Mesothelial cell of epicardium (in vitro differentiated cells): ENCODE measurements at regions not wholly inside any gene's neighbourhood (a gene's known extent, or its start where the extent isn't known, plus 50 kb on each side); places are given as distances from the start of the nearest gene placed in this dataset.

ENCODE experiments used
- DNase-seq, 2 experiments: peaks; one replicate each; pipeline ENCODE4 v3.0.0; 2021; ENCODE audit warnings: low spot score in 2 of 2; ENCODE audit not compliant: unreplicated experiment in 2 of 2
- H3K27ac Mint-ChIP-seq: 2 replicates; pipeline ENCODE4 v1.8.0; 2021; ENCODE audit warnings: mixed read lengths
- H3K27me3 Mint-ChIP-seq: 2 replicates; pipeline ENCODE4 v1.8.0; 2021; ENCODE audit warnings: low read depth, mixed read lengths
- H3K36me3 Mint-ChIP-seq: 2 replicates; pipeline ENCODE4 v1.8.0; 2021; ENCODE audit warnings: mixed read lengths
- H3K4me1 Mint-ChIP-seq: 2 replicates; pipeline ENCODE4 v1.8.0; 2021; ENCODE audit warnings: mixed read lengths
- H3K4me3 Mint-ChIP-seq: 2 replicates; pipeline ENCODE4 v1.8.0; 2021; ENCODE audit warnings: mild to moderate bottlenecking, moderate library complexity, mixed read lengths
- H3K9me3 Mint-ChIP-seq: 2 replicates; pipeline ENCODE4 v1.8.0; 2021; ENCODE audit warnings: mixed read lengths
- CTCF ChIP-seq: fragments of 200-600 bp; sonication (generic); IDR thresholded peaks from one replicate; pipeline ENCODE4 v1.5.0; 2021; ENCODE audit warnings: antibody characterized with exemption; ENCODE audit not compliant: unreplicated experiment

GRCh38 chr13:67410645-67411044 is 180.5 kb upstream of the PCDH9 start:
- peaks cover 5% of the 10 kb centered on the region for H3K4me1 Mint-ChIP-seq
- no peaks in the 10 kb centered on the region for H3K27me3 Mint-ChIP-seq
- no peak overlapping the region for H3K27ac Mint-ChIP-seq
- no peak for TF ChIP-seq CTCF
- H3K9me3 Mint-ChIP-seq: no peaks in the 10 kb centered on the region
- no peaks in the 10 kb centered on the region for H3K36me3 Mint-ChIP-seq
- H3K4me3 Mint-ChIP-seq: no peak overlapping the region
- no peak for DNase-seq

GRCh38 chr13:67408798-67409197 is 178.7 kb upstream of the PCDH9 start:
- H3K27me3 Mint-ChIP-seq: no peaks in the 10 kb centered on the region
- H3K4me3 Mint-ChIP-seq: no peak overlapping the region

GRCh38 chr13:67402546-67402945 is 172.4 kb upstream of the PCDH9 start:
- DNase-seq: no peak
- peaks cover 3% of the 10 kb centered on the region for H3K36me3 Mint-ChIP-seq
- TF ChIP-seq CTCF: no peak
- no peaks in the 10 kb centered on the region for H3K27me3 Mint-ChIP-seq
- H3K9me3 Mint-ChIP-seq: peaks cover 20% of the 10 kb centered on the region
- H3K4me1 Mint-ChIP-seq: no peaks in the 10 kb centered on the region
- H3K27ac Mint-ChIP-seq: no peak overlapping the region
- H3K4me3 Mint-ChIP-seq: no peak overlapping the region

More at GRCh38 chr13:67408798-67409197, 178.7 kb upstream of the PCDH9 start:
- no peak for DNase-seq
- Mint-ChIP-seq H3K4me1 (peaks cover 5% of the 10 kb centered on the region), H3K36me3 (no peaks in the 10 kb centered on the region), H3K27ac (peak overlapping the region; percentile 47), H3K9me3 (no peaks in the 10 kb centered on the region)
- TF ChIP-seq CTCF: no peak

GRCh38 chr13:67395577-67395976 is 165.4 kb upstream of the PCDH9 start:
- no peak for DNase-seq
- H3K27me3 Mint-ChIP-seq: no peaks in the 10 kb centered on the region
- H3K27ac Mint-ChIP-seq: no peak overlapping the region
- TF ChIP-seq CTCF: no peak
- no peak overlapping the region for H3K4me3 Mint-ChIP-seq
- peaks cover 9% of the 10 kb centered on the region for H3K4me1 Mint-ChIP-seq
- peaks cover 3% of the 10 kb centered on the region for H3K36me3 Mint-ChIP-seq
- H3K9me3 Mint-ChIP-seq: peaks cover 17% of the 10 kb centered on the region

- DNase-seq: no peak
- Mint-ChIP-seq H3K27me3 (no peaks in the 10 kb centered on the region), H3K36me3 (no peaks in the 10 kb centered on the region), H3K9me3 (peaks cover 5% of the 10 kb centered on the region), H3K4me3 (no peak overlapping the region), H3K27ac (no peak overlapping the region), H3K4me1 (peaks cover 16% of the 10 kb centered on the region)
- TF ChIP-seq CTCF: no peak
Observed at GRCh38 chr13:67392014-67392413, 161.9 kb upstream of the PCDH9 start.

GRCh38 chr13:67390462-67391086 is 160.4 kb upstream of the PCDH9 start:
- TF ChIP-seq CTCF: no peak
- no peaks in the 10 kb centered on the region for H3K27me3 Mint-ChIP-seq
- no peak overlapping the region for H3K27ac Mint-ChIP-seq
- no peak overlapping the region for H3K4me3 Mint-ChIP-seq
- peaks cover 4% of the 10 kb centered on the region for H3K36me3 Mint-ChIP-seq
- peaks cover 18% of the 10 kb centered on the region for H3K9me3 Mint-ChIP-seq
- H3K4me1 Mint-ChIP-seq: peaks cover 16% of the 10 kb centered on the region
- no peak for DNase-seq
